HG02759 (cell line): ENCODE measurements at regions not wholly inside any gene's neighbourhood (a gene's known extent, or its start where the extent isn't known, plus 50 kb on each side); places are given as distances from the start of the nearest gene placed in this dataset.
"Not testable (repeated sequence)": the region's sequence is repeated elsewhere in the genome, so short reads cannot be mapped to it uniquely, and the experiment has no call there.

Experiments
- ATAC-seq: cut with Tn5 transposase; IDR thresholded peaks from one replicate; pipeline ENCODE4 v1.9.1; 2021; ENCODE audit warnings: mild to moderate bottlenecking, moderate library complexity; ENCODE audit not compliant: unreplicated experiment

DNA sequence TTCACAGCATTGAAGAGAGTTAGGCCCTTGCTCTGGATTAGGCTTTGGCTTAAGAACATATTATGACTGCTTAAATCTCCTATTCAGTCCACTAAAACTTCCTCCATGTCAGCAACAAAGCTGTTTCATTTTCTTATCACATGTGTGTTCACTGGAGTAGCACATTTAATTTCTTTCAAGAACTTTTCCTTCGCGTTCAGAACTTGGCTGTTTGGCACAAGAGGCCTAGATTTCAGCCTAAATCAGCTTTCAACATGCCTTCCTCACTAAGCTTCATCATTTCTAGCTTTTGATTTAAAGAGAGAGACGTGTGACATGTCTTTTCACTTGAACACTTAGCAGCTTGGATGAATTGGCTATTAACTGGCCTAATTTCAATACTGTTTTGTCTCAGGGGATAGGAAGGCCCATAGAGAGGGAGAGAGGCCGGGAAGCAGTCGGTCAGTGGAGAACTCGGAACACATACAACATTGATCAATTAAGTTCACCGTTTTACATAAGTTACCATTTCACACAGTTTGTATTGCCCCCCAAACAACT is 885.2 kb upstream of the AUTS2 start:
- ATAC-seq, result no peak

- ATAC-seq, result not testable (repeated sequence)
Measured at GRCh38 chr7:68714135-68714534, 884.1 kb upstream of the AUTS2 start.

DNA sequence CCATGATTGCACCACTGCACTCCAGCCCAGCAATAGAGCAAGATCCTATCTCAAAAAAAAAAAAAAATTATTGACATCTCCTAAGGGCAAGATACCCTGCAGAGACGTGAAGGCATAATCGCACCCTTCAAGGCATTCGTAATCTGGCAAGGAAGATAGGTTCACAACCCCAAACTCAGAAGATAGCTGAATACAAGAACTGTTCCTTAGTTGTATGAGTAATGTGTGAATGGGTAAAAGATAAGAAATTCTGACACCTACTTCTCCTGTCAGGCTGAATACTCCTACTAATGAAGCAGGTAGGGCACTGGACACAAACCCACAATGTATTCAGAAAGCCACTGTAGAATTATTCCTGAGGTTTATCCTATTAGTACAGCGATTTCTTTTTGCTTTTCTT is 882.4 kb upstream of the AUTS2 start:
- no peak for ATAC-seq

GRCh38 chr7:68717176-68717575 is 881.1 kb upstream of the AUTS2 start:
- ATAC-seq, result no peak

DNA sequence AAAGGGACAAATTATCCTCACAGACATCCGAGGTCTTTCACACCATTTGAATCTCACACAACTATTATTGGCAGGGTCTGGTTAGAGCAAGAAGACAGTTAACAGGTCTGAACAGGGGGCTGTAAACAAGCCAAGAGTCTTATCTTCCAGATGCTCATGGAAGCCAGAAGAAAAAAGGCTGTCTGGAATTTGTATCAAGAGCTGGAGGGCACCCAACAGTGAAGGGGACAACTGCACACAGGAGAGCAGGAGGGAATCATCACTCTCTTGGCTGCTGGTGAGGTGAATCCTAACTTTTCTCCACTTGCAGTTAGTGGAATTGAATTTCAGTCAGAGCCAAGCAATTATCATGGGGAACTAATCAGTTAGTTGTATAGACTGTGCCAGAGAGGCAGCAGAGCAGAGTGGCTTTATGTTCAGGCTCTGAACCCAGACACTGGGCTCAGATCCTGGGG is 880.2 kb upstream of the AUTS2 start:
- ATAC-seq, result no peak

GRCh38 chr7:68720697-68721096 is 877.6 kb upstream of the AUTS2 start:
- no peak for ATAC-seq

DNA sequence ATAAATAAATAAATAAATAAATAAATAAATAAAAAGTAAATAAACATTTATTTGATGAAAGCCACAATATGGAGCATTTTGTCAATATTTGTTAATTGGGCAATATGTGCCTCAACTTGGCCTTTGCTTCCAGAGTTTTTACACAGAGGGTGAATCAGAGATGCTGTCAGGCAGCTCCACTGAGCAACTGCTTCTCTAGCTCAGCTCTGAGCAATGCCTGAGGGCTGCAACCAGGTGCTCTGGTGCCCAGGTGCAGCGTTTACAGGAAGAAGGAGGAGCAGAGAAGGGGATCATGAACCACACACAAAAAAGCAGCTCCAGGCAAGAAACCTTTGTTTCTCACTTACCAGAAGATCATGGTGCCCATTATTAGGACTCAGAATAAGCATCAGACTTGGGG is 876.2 kb upstream of the AUTS2 start:
- no peak for ATAC-seq

GRCh38 chr7:68724965-68725364 is 873.3 kb upstream of the AUTS2 start:
- no peak for ATAC-seq

DNA sequence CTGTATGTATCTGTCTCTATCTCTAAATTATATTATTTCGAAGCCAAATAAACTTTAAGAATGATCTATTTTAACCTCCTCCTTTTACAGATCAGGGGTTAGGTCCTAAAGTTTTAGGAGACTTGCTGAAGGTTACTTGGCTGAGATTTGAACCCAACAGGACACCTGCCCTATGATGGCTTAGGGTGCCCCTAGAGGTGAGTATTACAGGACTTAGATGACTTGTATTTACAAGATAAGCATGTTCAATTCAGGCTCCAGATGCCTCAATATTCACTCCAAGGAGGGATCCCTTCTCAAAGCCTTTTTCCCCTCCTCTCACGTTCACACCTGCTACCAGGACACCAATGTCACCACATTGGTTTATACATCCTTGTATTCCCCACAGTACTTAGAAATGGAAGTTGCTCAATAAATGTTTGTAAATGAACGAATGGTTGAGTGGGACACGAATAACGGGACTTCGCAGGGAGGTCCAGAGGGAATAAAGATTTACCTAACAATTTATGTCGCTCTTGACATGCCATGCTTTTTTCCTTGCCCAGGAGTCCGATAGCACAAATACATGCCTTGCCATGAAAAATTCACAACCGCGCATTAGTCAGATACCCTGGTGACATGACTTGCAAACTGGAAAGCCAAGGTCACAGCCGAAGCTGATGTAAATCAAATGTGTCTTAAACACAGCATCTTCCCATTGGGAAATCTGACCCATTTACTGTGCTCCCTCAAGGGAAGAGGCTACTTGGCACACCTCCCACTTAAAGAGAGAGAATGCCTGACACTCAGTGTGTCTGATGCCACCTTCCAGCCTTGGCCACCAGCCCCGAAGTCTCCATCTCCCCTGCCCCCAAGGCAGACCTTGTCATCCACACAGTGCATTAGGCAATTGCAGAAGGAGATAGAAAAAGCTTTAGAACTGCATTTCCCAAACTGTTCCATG is 872.2 kb upstream of the AUTS2 start:
- ATAC-seq, result no peak

DNA sequence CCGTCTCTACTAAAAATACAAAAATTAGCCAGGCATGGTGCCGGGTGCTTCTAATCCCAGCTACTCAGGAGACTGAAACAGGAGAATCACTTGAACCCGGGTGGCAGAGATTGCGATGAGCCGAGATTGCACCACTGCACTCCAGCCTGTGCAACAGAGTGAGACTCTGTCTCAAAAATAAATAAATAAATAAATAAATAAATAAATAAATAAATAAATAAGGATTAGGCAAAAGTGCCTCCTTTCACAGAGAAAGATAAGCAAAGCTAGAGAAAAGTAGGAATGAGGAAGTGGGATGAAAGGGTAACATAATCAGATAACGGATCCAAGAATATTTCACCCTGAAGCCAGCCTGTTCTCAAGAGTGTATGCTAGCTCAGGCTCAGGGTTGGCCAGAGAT is 869.6 kb upstream of the AUTS2 start:
- not testable (repeated sequence) for ATAC-seq

GRCh38 chr7:68729371-68729770 is 868.9 kb upstream of the AUTS2 start:
- no peak for ATAC-seq

DNA sequence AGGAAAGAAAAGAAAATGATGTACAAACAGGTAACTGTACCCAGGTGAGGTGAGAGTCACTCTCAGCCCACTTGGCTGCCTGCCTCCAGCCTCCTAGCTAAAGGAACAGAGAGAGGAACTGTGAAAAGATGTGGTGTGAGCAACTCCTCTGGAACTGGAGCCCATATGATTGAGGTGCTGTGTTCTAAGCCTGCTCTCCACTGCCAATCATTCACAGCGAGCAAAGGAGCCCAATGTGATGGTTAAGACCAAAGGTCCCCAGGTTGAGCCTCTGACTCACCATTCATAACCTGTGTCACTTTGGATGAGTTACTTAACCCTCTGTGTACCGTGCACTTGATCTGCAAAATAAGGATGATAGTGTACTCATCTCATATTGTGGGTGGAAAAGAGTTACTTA is 868.1 kb upstream of the AUTS2 start:
- no peak for ATAC-seq

GRCh38 chr7:68730964-68731363 is 867.3 kb upstream of the AUTS2 start:
- no peak for ATAC-seq

GRCh38 chr7:68733219-68734153 is 864.8 kb upstream of the AUTS2 start:
- ATAC-seq, result no peak

DNA sequence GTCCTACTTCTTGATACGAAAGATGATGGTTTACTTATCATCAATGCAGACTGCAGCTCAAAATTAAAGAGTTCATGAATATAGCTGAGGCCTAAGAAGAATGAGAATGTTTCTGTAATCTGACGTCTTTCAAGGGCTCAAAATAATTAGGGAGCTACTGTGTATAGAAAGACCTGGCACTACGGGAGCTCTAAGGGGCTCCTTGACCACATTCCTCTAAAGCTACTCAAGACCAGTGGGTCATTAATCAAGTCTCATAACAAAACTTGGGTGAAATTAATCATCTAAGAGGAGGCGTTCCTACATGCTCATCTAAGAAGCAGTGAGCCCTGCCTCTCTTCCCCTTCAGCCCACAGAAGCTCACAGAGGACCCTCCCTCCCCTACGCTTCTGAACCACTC is 863.8 kb upstream of the AUTS2 start:
- ATAC-seq, result no peak

- ATAC-seq, result no peak
Measured at GRCh38 chr7:68739306-68739705, 859.0 kb upstream of the AUTS2 start.

- ATAC-seq, result no peak
Measured at GRCh38 chr7:68744036-68744435, 854.2 kb upstream of the AUTS2 start.

DNA sequence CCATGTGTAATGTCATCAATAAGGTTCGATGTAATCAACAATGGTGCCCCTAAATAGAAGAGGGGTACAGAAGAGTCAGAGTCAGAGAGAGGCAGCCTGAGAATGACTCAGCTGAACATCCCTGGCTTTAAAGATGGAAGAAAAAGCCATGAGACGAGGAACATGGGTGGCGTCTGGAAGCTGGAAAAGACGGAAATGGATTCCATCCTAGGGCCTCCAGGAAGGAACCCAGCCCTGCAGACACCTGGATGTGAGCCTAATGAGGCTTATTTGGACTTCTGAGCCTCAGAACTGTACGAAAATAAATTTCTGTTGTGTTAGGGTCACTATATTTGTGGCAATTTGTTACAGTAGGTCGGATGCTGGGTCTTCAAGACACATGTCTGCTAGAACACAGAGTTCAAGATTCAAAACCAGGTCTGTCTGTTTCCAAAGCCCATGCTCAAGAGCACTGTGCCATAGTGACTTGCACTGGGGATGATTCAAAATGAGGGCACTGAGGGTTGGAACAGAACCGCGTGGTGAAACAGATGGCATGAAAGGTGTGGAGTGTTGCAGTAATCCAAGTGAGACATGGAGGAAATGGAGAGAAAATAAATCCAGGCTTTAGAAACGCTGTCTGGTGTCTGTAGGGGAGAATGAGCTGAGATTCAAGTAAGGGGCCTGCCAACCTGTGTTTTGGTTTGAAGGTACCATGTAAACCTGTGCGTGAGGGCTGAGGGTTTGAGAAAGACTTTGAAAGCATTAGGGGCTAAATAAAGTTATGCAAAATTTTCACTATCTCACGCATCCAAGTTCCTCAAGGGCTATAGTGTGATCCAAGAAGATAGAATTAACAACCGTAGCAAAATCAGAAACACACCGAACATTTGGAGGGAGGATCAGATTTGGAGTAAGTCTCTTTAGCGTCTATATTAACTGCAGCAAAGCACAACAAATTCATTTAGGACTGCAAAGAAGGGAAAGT is 849.1 kb upstream of the AUTS2 start:
- ATAC-seq, result no peak

DNA sequence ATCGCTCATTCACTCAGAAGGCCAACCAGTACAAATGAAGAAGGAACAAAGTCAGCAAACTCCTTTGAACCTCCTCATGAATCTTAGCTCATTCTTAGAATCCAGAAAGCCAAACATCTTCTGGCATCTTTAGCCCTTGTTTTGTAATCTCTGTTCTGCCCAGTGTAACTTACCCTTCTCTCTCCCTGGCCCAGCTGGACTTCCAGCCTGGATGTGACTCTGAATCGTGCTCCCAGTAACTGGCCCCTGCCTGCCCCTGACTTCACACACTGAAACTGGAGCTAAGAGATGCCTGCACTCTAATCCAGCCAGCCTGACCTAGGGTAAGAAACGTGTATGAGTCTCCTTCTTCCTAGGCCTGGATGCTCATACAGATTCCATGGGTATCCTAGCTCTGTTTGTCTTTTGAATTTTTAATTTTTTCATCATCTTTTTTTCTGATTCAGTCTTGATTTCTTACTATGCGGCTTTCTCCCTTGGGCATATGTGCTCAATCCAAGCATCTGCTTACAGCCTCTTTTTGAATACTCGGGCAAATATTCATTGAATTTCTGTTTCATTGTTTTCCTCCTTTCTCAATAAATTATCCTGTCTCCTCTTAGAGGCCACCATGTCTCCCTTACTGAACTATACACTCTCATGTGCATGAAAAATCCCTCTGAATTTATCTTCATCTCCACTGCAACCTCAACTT is 845.6 kb upstream of the AUTS2 start:
- no peak for ATAC-seq

GRCh38 chr7:68754414-68754813 is 843.9 kb upstream of the AUTS2 start:
- ATAC-seq, result no peak
